Esophagus muscularis mucosa (tissue), 4 donors: ENCODE measurements at regions not wholly inside any gene's neighbourhood (a gene's known extent, or its start where the extent isn't known, plus 50 kb on each side); places are given as distances from the start of the nearest gene placed in this dataset.

Experiments used
- CTCF ChIP-seq, 3 experiments: fragments of 200-600 bp in 2 of 3; fragments of 450-650 bp in 1 of 3; sonication (generic) in 2 of 3; IDR thresholded peaks; one replicate each; pipeline ENCODE4 v1.5.1; 2017 to 2019; ENCODE audit warnings: antibody characterized with exemption in 3 of 3, mild to moderate bottlenecking in 2 of 3, moderate library complexity in 1 of 3
- EP300 ChIP-seq: sonication (generic); formaldehyde crosslinking; IDR thresholded peaks from one replicate; pipeline ENCODE4 v1.6.1; 2017; ENCODE audit warnings: antibody characterized with exemption
- POLR2A ChIP-seq: fragments of 450-650 bp; IDR thresholded peaks from one replicate; pipeline ENCODE4 v1.6.1; 2017; ENCODE audit warnings: antibody characterized with exemption, moderate library complexity, mild to moderate bottlenecking, low read depth

DNA sequence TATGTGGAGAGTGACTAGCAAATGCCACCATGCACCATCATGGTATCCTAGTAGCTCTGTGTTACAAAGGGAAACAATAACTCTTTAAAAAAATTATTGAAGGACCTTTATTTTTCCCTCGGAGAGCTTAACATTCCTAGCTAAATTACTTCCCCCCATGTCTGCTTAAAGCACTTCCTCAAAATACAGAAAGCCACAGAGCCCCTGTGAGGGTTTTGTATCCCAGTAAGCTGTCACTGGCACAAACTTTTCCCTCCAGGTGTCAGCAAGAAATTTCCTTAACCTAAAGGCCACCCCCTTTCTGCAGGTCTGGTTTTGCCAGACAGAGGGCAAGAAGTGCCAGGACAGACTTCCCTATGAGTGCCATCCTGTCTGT, 340.0 kb upstream of the PRDM1 start:
- TF ChIP-seq CTCF (IDR thresholded peaks at IDR 0.05), result no peak
- TF ChIP-seq EP300, result no peak
- no peak for TF ChIP-seq POLR2A
